ENCODE measurements at regions not wholly inside any gene's neighbourhood (a gene's known extent, or its start where the extent isn't known, plus 50 kb on each side); places are given as distances from the start of the nearest gene placed in this dataset.

GRCh38 chr3:127472506-127472905 is 118.0 kb downstream of the TPRA1 start:
- Mint-ChIP-seq H3K9me3 (no peaks in the 10 kb centered on the region), H3K36me3 (no peaks in the 10 kb centered on the region), H3K27me3 (peaks cover 5% of the 10 kb centered on the region), H3K4me1 (ENCODE audit: unreplicated experiment) (no peaks in the 10 kb centered on the region), H3K4me3 (no peak overlapping the region), H3K27ac (no peak overlapping the region)
- no peak for TF ChIP-seq CTCF (conservative IDR thresholded peaks at IDR 0.05)
- no peak for DNase-seq (ENCODE audit: extremely low spot score, unreplicated experiment)

GRCh38 chr3:127471142-127471541 is 119.4 kb downstream of the TPRA1 start:
- Mint-ChIP-seq H3K4me1 (ENCODE audit: unreplicated experiment) (no peaks in the 10 kb centered on the region), H3K27ac (no peak overlapping the region), H3K9me3 (no peaks in the 10 kb centered on the region), H3K27me3 (peaks cover 5% of the 10 kb centered on the region), H3K36me3 (no peaks in the 10 kb centered on the region), H3K4me3 (no peak overlapping the region)
- no peak for TF ChIP-seq CTCF (conservative IDR thresholded peaks at IDR 0.05)
- no peak for DNase-seq (ENCODE audit: extremely low spot score, unreplicated experiment)

GRCh38 chr3:127469760-127470159 is 120.8 kb downstream of the TPRA1 start:
- DNase-seq (ENCODE audit: extremely low spot score, unreplicated experiment): no peak
- TF ChIP-seq CTCF (conservative IDR thresholded peaks at IDR 0.05): no peak
- Mint-ChIP-seq H3K4me1 (ENCODE audit: unreplicated experiment) (no peaks in the 10 kb centered on the region), H3K36me3 (no peaks in the 10 kb centered on the region), H3K27ac (no peak overlapping the region), H3K9me3 (no peaks in the 10 kb centered on the region), H3K27me3 (peaks cover 9% of the 10 kb centered on the region), H3K4me3 (no peak overlapping the region)

GRCh38 chr3:127467391-127467790 is 123.1 kb downstream of the TPRA1 start:
- no peaks in the 10 kb centered on the region for H3K9me3 Mint-ChIP-seq
- H3K27me3 Mint-ChIP-seq: peaks cover 24% of the 10 kb centered on the region
- no peak for DNase-seq (ENCODE audit: extremely low spot score, unreplicated experiment)
- H3K4me1 Mint-ChIP-seq (ENCODE audit: unreplicated experiment): no peaks in the 10 kb centered on the region
- H3K4me3 Mint-ChIP-seq: no peak overlapping the region
- H3K36me3 Mint-ChIP-seq: no peaks in the 10 kb centered on the region
- no peak overlapping the region for H3K27ac Mint-ChIP-seq
- TF ChIP-seq CTCF (conservative IDR thresholded peaks at IDR 0.05): no peak

GRCh38 chr3:127464642-127465041 is 125.9 kb downstream of the TPRA1 start:
- no peak for TF ChIP-seq CTCF (conservative IDR thresholded peaks at IDR 0.05)
- Mint-ChIP-seq H3K4me3 (no peak overlapping the region), H3K4me1 (ENCODE audit: unreplicated experiment) (no peaks in the 10 kb centered on the region), H3K36me3 (no peaks in the 10 kb centered on the region), H3K9me3 (no peaks in the 10 kb centered on the region), H3K27ac (no peak overlapping the region), H3K27me3 (peaks cover 48% of the 10 kb centered on the region)
- DNase-seq (ENCODE audit: extremely low spot score, unreplicated experiment): no peak

- H3K36me3 Mint-ChIP-seq: no peaks in the 10 kb centered on the region
- DNase-seq (ENCODE audit: extremely low spot score, unreplicated experiment): no peak
- no peaks in the 10 kb centered on the region for H3K9me3 Mint-ChIP-seq
- H3K4me3 Mint-ChIP-seq: no peak overlapping the region
- no peak for TF ChIP-seq CTCF (conservative IDR thresholded peaks at IDR 0.05)
- no peak overlapping the region for H3K27ac Mint-ChIP-seq
- no peaks in the 10 kb centered on the region for H3K4me1 Mint-ChIP-seq (ENCODE audit: unreplicated experiment)
- H3K27me3 Mint-ChIP-seq: peaks cover 68% of the 10 kb centered on the region
Observed at GRCh38 chr3:127462111-127462655, 128.3 kb downstream of the TPRA1 start.
